Fibroblast of upper back skin (primary cell): ENCODE measurements at regions not wholly inside any gene's neighbourhood (a gene's known extent, or its start where the extent isn't known, plus 50 kb on each side); places are given as distances from the start of the nearest gene placed in this dataset.
A peak's percentile ranks its signal among the peaks of the same experiment; 100 is the strongest.

Experiments used
- DNase-seq: peaks from one replicate; pipeline ENCODE4 v3.0.0-alpha.2; 2013

GRCh38 chr3:71994906-71995305 is 210.0 kb upstream of the PROK2 start:
- DNase-seq = no peak

DNA sequence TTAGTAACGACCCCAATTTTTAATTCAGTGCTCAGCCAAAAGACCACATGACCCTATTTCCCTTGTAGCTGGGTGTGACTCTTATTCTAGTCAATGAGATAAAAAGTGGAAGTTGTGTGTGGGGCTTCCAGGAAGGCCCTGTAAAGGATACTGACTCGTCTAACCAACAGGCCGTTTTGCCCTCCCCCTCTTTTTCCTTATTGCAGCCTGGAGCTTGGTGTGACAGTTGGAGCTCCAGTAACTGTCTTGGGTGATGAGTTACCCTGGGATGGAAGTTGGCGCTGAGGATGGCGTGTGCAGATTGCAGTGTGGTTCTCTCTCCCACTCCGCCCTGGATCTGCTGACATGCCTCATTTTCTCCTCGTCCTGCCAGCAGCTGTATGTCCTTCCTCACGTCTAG is 209.3 kb upstream of the PROK2 start:
- no peak for DNase-seq

GRCh38 chr3:71991681-71992080 is 206.7 kb upstream of the PROK2 start:
- no peak for DNase-seq

- no peak for DNase-seq
These were observed 206.1 kb upstream of the PROK2 start for GRCh38 chr3:71991046-71991445.

GRCh38 chr3:71990545-71990944 is 205.6 kb upstream of the PROK2 start:
- DNase-seq = no peak

GRCh38 chr3:71989165-71989564 is 204.2 kb upstream of the PROK2 start:
- DNase-seq = peak; percentile 54

DNA sequence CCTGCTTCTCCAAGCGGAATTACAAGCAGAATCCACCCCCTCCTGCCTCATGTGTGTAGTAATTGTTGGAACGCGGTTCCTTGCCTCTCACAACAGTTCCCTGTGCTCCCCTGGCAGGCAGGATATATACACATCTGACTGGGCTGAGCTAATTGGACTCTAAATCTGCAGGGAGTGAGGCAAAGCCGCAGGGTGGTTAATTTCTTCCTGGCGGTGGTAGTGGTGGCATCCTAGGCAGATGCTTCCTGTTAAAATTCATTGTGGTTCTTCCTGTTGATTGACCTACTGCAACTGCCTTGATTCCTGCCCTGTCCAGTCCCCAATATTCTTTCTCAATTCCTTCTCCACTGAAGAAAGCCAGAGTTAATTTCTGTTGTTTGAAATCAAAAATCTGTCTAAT is 202.9 kb upstream of the PROK2 start:
- peak; percentile 70 for DNase-seq

DNA sequence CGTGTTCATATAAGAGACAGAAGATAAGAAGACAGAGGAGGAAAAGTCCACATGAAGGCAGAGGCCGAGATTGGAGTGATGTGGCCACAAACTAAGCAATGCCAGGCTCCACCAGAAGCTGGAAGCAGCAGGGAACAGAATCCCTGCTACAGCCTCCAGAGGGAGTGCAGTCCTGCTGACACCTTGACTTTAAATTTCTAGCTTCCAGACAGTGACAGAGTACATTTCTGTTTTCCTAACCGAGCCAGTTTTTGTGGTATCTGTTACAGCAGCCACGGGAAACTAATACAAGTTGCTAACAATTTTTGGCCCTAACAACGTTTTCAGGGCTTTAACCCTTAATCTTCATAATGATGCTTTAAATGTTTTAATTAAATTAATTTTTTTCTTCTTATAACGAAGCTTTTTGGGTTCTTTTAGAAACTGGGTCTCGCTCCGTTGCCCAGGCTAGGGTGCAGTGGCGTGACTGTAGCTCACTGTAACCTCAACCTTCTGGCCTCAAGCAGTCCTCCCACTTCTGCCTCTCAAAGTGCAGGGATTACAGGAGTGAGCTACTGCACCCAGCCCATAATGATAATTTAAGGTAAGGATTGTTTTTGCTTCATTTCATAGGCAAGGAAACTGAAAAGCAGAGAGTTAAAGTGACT is 202.3 kb upstream of the PROK2 start:
- peak; percentile 31 for DNase-seq

DNA sequence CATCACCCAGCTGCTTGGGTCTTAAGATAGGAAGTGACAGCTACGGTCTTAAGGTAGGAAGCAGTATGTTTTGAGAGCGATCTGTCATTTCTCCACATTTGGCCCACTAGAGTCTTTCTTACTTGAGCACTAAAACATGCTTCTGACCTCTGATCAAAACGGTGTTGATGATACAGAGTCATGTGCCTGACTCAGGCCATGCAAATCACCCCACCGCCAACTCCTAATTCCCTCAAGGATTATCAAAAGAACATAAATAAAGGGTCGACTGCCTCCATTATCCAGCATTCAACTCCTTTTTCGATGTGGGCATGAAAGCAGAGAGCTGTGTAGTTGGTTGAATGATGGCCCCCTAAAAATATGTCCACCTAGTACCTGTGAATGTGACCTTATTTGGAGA is 201.7 kb upstream of the PROK2 start:
- no peak for DNase-seq

DNA sequence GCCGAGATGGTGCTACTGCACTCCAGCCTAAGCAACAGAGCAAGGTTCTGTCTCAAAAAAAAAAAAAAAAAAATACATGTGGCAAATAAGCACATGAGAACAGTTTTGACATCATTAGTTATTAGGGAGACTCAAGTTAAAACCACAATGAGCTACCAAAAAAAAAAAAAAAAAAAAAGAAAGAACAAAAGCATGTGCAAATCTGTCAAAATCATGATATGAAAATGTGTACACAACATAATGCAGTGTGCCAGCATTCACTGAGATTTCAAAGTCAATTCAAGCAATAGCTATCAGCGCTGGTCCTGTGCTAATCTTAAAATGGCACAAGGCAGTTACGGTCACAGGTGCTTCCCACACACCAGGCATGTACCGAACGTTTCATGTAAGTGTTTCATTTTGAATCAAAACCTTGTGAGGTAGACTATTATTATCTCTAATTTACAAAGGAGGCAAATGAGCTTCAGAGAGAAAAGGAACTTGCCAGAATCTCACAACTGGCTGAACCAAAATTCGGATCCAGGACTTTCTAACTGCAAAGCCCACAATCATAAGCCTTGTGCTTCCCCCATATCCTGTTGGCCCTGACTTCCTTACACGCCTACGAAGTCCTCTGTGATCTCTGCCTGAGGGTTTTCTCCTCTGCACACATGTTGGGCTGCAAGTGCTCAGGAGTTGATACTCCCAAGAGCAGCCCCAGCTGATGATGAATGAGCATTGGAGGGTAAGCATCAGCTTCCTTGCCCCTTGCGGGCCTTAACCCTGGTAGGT is 200.1 kb upstream of the PROK2 start:
- DNase-seq = no peak

DNA sequence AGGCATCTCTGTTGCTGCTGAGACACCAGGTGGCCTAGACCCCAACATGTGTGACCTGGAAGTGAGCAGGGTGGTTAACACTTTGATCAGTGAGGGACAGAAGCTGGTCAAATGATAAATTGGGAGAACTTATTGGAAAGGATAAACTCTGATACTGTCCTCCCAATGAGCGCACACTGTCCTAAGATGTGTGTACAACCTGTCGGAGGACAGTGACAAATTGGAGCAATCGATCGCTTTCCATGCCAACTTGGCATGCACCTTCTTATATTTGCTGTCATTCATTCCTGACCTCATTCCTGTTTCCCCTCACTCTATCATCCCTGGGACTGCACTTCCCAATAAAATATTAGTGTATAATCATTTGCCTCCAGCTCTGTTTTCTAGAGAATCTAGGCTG is 198.7 kb upstream of the PROK2 start:
- no peak for DNase-seq

- DNase-seq = peak; percentile 93
These were observed 197.7 kb upstream of the PROK2 start for GRCh38 chr3:71982506-71983258.

GRCh38 chr3:71979175-71979574 is 194.2 kb upstream of the PROK2 start:
- DNase-seq = no peak

GRCh38 chr3:71978150-71978721 is 193.3 kb upstream of the PROK2 start:
- DNase-seq = no peak

DNA sequence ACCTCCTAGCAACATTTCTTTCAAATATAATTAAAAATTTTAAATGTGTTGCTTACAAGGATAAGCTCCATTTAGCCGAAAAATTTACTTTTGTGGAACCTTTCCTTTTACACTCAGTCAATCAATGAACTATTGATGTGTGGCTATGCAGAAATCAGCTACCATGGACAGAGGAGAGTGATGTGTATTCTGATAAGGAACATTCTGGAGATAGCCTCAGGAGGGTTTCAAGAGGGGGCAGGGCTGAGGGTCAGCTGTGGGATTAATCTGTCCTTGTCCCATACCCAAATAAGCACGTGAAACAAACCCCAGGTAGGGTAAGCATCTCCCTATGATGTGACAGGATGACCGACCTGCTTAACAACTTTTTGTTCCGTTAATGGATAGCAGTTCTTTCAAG is 192.6 kb upstream of the PROK2 start:
- no peak for DNase-seq

- no peak for DNase-seq
These were observed 190.6 kb upstream of the PROK2 start for GRCh38 chr3:71975573-71975972.

- no peak for DNase-seq
These were observed 189.8 kb upstream of the PROK2 start for GRCh38 chr3:71974786-71975185.

- no peak for DNase-seq
These were observed 188.5 kb upstream of the PROK2 start for GRCh38 chr3:71973274-71974030.

DNA sequence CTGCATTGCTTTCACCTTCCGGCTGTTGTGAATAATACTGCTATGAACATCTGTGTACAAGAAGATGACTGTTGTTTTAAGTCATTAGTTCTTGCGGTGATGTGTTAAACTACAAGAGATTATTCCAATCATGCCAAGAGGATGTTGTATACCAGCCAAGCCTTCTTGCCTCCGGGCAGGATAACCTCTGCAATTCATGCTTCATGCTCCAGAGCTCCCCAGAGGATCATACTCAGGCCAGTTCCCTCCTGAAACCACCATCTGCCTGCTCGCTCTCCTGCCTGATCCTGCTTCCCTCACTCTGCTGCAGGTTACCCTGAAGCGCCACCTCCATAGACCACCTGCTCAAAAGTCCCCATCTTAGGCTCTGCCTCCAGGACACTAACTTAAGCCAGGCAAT is 187.1 kb upstream of the PROK2 start:
- DNase-seq = no peak

DNA sequence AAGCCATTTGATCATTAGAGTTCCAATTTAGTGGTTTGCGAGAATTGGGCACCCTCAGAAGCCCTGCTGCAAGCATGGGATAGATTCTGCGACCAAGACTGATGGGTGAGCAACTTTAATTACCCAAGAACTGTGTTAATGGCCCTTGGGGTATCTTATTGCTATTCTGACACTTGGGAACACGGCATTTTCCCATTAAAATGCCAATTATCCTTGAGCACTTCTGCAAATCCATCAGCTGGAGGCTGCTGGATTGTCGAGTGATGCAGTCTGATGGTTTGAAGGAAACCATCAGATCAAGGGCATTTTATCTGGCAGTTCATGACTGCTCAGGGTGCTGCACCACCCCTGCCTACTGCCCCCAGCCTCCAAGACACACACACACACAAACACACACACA is 183.6 kb upstream of the PROK2 start:
- no peak for DNase-seq

DNA sequence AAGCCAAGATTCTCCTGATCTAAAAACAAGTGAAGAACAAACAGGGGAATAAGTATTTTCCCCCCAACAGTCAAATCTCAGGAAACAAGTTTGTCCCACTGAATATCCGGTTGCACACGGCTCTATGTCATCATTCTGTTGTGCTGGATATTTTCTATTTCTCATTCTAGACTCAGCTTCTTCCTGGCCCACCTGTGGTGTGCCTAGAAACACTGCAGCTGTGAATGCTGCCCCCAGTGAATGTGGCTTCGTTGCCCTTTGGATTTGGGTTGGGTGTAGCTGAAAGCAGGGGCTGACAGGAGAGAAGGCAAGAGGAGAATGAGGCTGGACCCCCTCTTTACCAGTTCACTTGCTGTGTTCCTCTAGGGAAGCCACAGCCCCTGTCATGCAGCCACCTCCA is 181.2 kb upstream of the PROK2 start:
- no peak for DNase-seq

DNA sequence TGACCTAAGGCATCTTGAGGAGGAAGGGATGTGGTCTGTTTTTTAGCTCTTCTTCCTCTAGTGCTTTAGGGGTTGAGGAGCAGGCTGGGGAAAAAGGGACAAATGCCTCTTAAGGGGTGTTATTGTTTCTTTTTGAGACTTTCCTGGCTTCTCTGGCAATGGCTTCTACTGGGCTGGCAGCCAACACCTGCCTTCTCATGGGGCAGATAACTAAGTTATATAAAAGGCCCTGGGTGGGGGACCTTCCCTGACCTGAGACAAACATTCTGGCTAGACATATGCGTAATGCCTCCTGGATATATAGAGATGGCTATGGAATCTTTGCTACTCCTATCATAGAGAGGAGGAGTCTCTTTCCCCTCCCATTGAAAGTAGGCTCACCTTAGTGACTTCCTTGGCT is 179.2 kb upstream of the PROK2 start:
- no peak for DNase-seq
